ENCODE measurements at regions not wholly inside any gene's neighbourhood (a gene's known extent, or its start where the extent isn't known, plus 50 kb on each side); places are given as distances from the start of the nearest gene placed in this dataset.
"Not testable (repeated sequence)": the region's sequence is repeated elsewhere in the genome, so short reads cannot be mapped to it uniquely, and the experiment has no call there.

GRCh38 chr4:13678186-13678924, 50.8 kb upstream of the BOD1L1 start:
- H3K9me3 ChIP-seq, result no peaks in the 10 kb centered on the region
- H3K27ac ChIP-seq, result no peak overlapping the region
- H3K4me1 ChIP-seq, result no peaks in the 10 kb centered on the region
- H3K4me3 ChIP-seq, result no peak overlapping the region
- H3K27me3 ChIP-seq, result no peaks in the 10 kb centered on the region
- TF ChIP-seq CTCF (IDR thresholded peaks at IDR 0.05), result no peak
- DNase-seq, result no peak
- intact Hi-C loops (cut with DNase I; ENCODE audit: low total_unique reads), result no loop called here
- no peaks in the 10 kb centered on the region for H3K36me3 ChIP-seq

GRCh38 chr4:13681570-13681969, 54.0 kb upstream of the BOD1L1 start:
- Histone ChIP-seq H3K4me1 (no peaks in the 10 kb centered on the region), H3K27ac (no peak overlapping the region), H3K9me3 (peaks cover 0 to 7% (median 5%) of the 10 kb centered on the region in 3 donors), H3K4me3 (no peak overlapping the region), H3K27me3 (no peaks in the 10 kb centered on the region), H3K36me3 (no peaks in the 10 kb centered on the region)
- no peak for TF ChIP-seq CTCF (IDR thresholded peaks at IDR 0.05)
- intact Hi-C loops (cut with DNase I; ENCODE audit: low total_unique reads), result no loop called here
- DNase-seq, result no peak

GRCh38 chr4:13694256-13694655, 66.7 kb upstream of the BOD1L1 start:
- no peak for DNase-seq
- no peaks in the 10 kb centered on the region for H3K36me3 ChIP-seq
- intact Hi-C loops (cut with DNase I; ENCODE audit: low total_unique reads), result no loop called here
- H3K27me3 ChIP-seq, result no peaks in the 10 kb centered on the region
- no peaks in the 10 kb centered on the region for H3K4me1 ChIP-seq
- no peak for TF ChIP-seq CTCF (IDR thresholded peaks at IDR 0.05)
- H3K4me3 ChIP-seq, result no peak overlapping the region
- H3K9me3 ChIP-seq, result peaks cover 0 to 1% (median 0%) of the 10 kb centered on the region in 3 donors
- no peak overlapping the region for H3K27ac ChIP-seq

- H3K4me3 ChIP-seq, result no peak overlapping the region
- TF ChIP-seq CTCF (IDR thresholded peaks at IDR 0.05), result no peak
- intact Hi-C loops (cut with DNase I; ENCODE audit: low total_unique reads), result no loop called here
- no peak for DNase-seq
- no peaks in the 10 kb centered on the region for H3K27me3 ChIP-seq
- no peak overlapping the region for H3K27ac ChIP-seq
- no peaks in the 10 kb centered on the region for H3K36me3 ChIP-seq
- H3K4me1 ChIP-seq, result no peaks in the 10 kb centered on the region
- no peaks in the 10 kb centered on the region for H3K9me3 ChIP-seq
Measured at GRCh38 chr4:13698296-13698695, 70.8 kb upstream of the BOD1L1 start.

GRCh38 chr4:13700021-13700857, 72.7 kb upstream of the BOD1L1 start:
- Histone ChIP-seq H3K27me3 (no peaks in the 10 kb centered on the region), H3K4me3 (no peak overlapping the region), H3K36me3 (no peaks in the 10 kb centered on the region), H3K4me1 (no peaks in the 10 kb centered on the region), H3K27ac (no peak overlapping the region), H3K9me3 (no peaks in the 10 kb centered on the region)
- no peak for TF ChIP-seq CTCF (IDR thresholded peaks at IDR 0.05)
- no peak for DNase-seq
- intact Hi-C loops (cut with DNase I; ENCODE audit: low total_unique reads), result no loop called here

GRCh38 chr4:13700858-13701140, 73.3 kb upstream of the BOD1L1 start:
- H3K9me3 ChIP-seq; H3K4me3 ChIP-seq; H3K27me3 ChIP-seq; H3K36me3 ChIP-seq; DNase-seq; H3K4me1 ChIP-seq; intact Hi-C loops (cut with DNase I; ENCODE audit: low total_unique reads); H3K27ac ChIP-seq: not testable (repeated sequence)

Data from tibial artery (tissue), 4 donors.